AG10803 (cell line): ENCODE measurements at regions not wholly inside any gene's neighbourhood (a gene's known extent, or its start where the extent isn't known, plus 50 kb on each side); places are given as distances from the start of the nearest gene placed in this dataset.
A peak's percentile ranks its signal among the peaks of the same experiment; 100 is the strongest.
"Not testable (repeated sequence)": the region's sequence is repeated elsewhere in the genome, so short reads cannot be mapped to it uniquely, and the experiment has no call there.

Experiments used
- DNase-seq: peaks from one replicate; pipeline ENCODE4 v3.0.0; 2010; ENCODE audit warnings: low read depth
- H3K4me3 ChIP-seq: 2 replicates; pipeline ENCODE4 v1.5.1; 2011; ENCODE audit warnings: mild to moderate bottlenecking, low read length, control low read depth
- CTCF ChIP-seq: conservative IDR thresholded peaks from 2 replicates; pipeline ENCODE4 v1.5.1; 2011; ENCODE audit warnings: mild to moderate bottlenecking, low read length, control low read depth, inconsistent platforms

GRCh38 chr1:218517459-218517858 is 172.3 kb downstream of the TGFB2 start:
- H3K4me3 ChIP-seq = no peak overlapping the region
- no peak for DNase-seq
- TF ChIP-seq CTCF = no peak

- no peak overlapping the region for H3K4me3 ChIP-seq
- no peak for DNase-seq
- TF ChIP-seq CTCF = no peak
These were observed 173.1 kb downstream of the TGFB2 start for GRCh38 chr1:218518216-218518740.

- DNase-seq, H3K4me3 ChIP-seq: not testable (repeated sequence)
These were observed 175.5 kb downstream of the TGFB2 start for GRCh38 chr1:218520646-218521045.

- TF ChIP-seq CTCF = peak; percentile 77
- peak; percentile 60 for DNase-seq
- H3K4me3 ChIP-seq = no peak overlapping the region
These were observed 176.5 kb downstream of the TGFB2 start for GRCh38 chr1:218521414-218522169.

GRCh38 chr1:218524526-218524925 is 179.4 kb downstream of the TGFB2 start:
- TF ChIP-seq CTCF = no peak
- DNase-seq = peak; percentile 50

GRCh38 chr1:218525031-218525430 is 179.9 kb downstream of the TGFB2 start:
- H3K4me3 ChIP-seq = no peak overlapping the region
- no peak for DNase-seq
- no peak for TF ChIP-seq CTCF

More at GRCh38 chr1:218524526-218524925, 179.4 kb downstream of the TGFB2 start:
- H3K4me3 ChIP-seq = no peak overlapping the region

- no peak for TF ChIP-seq CTCF
- H3K4me3 ChIP-seq = no peak overlapping the region
- no peak for DNase-seq
These were observed 180.5 kb downstream of the TGFB2 start for GRCh38 chr1:218525451-218526197.
